Parathyroid adenoma (tissue), 2 donors: ENCODE measurements at regions not wholly inside any gene's neighbourhood (a gene's known extent, or its start where the extent isn't known, plus 50 kb on each side); places are given as distances from the start of the nearest gene placed in this dataset.

ENCODE experiments used
- H2AFZ ChIP-seq: fragments of 300-600 bp; sonication (generic); one replicate; pipeline ENCODE4 v1.7.0; 2017; ENCODE audit warnings: antibody characterized with exemption, mild to moderate bottlenecking
- H3K27ac ChIP-seq: fragments of 300-600 bp; sonication (generic); one replicate; pipeline ENCODE4 v1.7.0; 2017
- H3K27me3 ChIP-seq: fragments of 300-600 bp; sonication (generic); one replicate; pipeline ENCODE4 v1.7.0; 2017; ENCODE audit warnings: low read length; ENCODE audit not compliant: control insufficient read depth, insufficient read depth
- H3K36me3 ChIP-seq: fragments of 300-600 bp; sonication (generic); one replicate; pipeline ENCODE4 v1.7.0; 2017; ENCODE audit warnings: low read length; ENCODE audit not compliant: control insufficient read depth, insufficient read depth
- H3K4me1 ChIP-seq: fragments of 300-600 bp; sonication (generic); one replicate; pipeline ENCODE4 v1.7.0; 2017; ENCODE audit warnings: control low read depth
- H3K4me2 ChIP-seq: fragments of 300-600 bp; sonication (generic); one replicate; pipeline ENCODE4 v1.7.0; 2017; ENCODE audit warnings: low read length
- H3K4me3 ChIP-seq: fragments of 300-600 bp; sonication (generic); one replicate; pipeline ENCODE4 v1.7.0; 2017; ENCODE audit warnings: low read depth, low read length
- H3K79me2 ChIP-seq: fragments of 300-600 bp; sonication (generic); one replicate; pipeline ENCODE4 v1.7.0; 2017; ENCODE audit warnings: control low read depth
- H3K9ac ChIP-seq: fragments of 300-600 bp; sonication (generic); one replicate; pipeline ENCODE4 v1.7.0; 2017; ENCODE audit warnings: mild to moderate bottlenecking
- H3K9me3 ChIP-seq: fragments of 300-600 bp; sonication (generic); one replicate; pipeline ENCODE4 v1.7.0; 2017; ENCODE audit warnings: low read length; ENCODE audit not compliant: control insufficient read depth
- TF ChIP-seq, protein P1 (sequence below): fragments of 300-600 bp; sonication (generic); IDR thresholded peaks from one replicate; pipeline ENCODE4 v1.7.0; 2017; ENCODE audit warnings: antibody characterized with exemption, mild to moderate bottlenecking
- donor health status: primary hyperparathyroidism.

DNA sequence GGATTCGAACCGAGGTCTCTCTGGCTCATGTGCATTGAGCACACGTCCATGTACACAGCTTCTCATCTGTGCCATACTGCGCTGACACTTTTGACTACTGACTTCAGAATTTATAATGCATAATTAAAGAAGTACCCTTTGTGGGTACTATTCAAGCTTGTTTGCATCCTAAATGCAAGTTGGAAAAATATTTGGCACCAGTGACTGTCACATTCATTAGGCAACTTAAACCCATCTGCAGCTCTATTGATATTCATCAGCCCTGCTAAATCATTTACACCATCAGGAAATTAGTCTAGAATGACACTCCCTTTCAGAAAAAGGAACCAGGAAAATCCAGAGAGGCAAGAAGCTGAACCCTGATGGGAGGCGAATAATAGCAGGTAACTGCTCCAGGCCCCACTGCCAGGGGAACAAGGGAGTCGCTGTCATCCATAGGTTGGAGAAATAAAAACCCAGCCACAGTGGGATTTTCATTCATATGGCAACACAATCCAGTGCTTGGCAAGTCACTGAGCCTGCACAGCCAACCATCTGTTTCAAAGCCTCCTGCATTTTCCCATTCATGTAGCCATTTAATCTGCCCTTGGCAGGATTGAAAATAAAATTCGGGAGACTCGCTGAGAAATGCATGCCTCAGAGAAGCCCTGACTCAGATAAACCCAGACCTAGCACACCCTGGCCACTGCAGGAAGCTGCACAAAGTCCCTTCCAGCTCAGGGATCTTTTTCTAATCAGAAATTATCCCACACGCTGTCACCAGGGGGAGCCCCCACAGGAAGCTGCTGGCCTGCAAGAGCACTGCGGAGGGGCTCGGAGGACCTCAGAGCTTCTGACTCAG is 103.0 kb upstream of the VEPH1 start:
- Histone ChIP-seq H3K4me1 (no peaks in the 10 kb centered on the region), H3K27me3 (no peaks in the 10 kb centered on the region), H3K79me2 (no peaks in the 10 kb centered on the region), H3K36me3 (no peaks in the 10 kb centered on the region), H3K9me3 (no peaks in the 10 kb centered on the region), H2AFZ (peak overlapping the region; percentile 36), H3K9ac (no peak overlapping the region), H3K4me3 (no peak overlapping the region), H3K4me2 (no peak overlapping the region), H3K27ac (no peak overlapping the region)
- TF ChIP-seq, protein P1, sequence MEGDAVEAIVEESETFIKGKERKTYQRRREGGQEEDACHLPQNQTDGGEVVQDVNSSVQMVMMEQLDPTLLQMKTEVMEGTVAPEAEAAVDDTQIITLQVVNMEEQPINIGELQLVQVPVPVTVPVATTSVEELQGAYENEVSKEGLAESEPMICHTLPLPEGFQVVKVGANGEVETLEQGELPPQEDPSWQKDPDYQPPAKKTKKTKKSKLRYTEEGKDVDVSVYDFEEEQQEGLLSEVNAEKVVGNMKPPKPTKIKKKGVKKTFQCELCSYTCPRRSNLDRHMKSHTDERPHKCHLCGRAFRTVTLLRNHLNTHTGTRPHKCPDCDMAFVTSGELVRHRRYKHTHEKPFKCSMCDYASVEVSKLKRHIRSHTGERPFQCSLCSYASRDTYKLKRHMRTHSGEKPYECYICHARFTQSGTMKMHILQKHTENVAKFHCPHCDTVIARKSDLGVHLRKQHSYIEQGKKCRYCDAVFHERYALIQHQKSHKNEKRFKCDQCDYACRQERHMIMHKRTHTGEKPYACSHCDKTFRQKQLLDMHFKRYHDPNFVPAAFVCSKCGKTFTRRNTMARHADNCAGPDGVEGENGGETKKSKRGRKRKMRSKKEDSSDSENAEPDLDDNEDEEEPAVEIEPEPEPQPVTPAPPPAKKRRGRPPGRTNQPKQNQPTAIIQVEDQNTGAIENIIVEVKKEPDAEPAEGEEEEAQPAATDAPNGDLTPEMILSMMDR, result peak; percentile 73

DNA sequence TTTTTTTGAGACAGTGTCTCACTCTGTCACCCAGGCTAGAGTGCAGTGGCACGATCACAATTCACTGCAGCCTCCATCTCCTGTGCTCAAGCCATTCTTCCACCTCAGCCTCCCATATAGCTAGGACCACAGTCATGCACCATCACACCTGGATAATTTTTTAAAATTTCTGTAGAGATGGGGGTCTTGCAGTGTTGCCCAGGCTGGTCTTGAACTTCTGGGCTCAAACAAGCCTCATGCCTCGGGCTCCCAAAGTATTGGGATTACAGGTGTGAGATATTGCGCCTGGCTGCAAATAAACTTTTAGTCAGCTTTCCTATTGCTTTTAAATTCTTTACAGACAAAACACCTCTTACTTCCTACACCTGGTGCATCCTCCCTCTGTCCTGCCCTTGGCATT is 102.1 kb upstream of the VEPH1 start:
- no peaks in the 10 kb centered on the region for H3K27me3 ChIP-seq
- TF ChIP-seq, protein P1, result no peak
- no peak overlapping the region for H3K4me3 ChIP-seq
- H2AFZ ChIP-seq, result no peak overlapping the region
- no peak overlapping the region for H3K4me2 ChIP-seq
- H3K36me3 ChIP-seq, result no peaks in the 10 kb centered on the region
- no peaks in the 10 kb centered on the region for H3K79me2 ChIP-seq
- H3K4me1 ChIP-seq, result no peaks in the 10 kb centered on the region
- no peak overlapping the region for H3K27ac ChIP-seq
- no peak overlapping the region for H3K9ac ChIP-seq
- no peaks in the 10 kb centered on the region for H3K9me3 ChIP-seq

DNA sequence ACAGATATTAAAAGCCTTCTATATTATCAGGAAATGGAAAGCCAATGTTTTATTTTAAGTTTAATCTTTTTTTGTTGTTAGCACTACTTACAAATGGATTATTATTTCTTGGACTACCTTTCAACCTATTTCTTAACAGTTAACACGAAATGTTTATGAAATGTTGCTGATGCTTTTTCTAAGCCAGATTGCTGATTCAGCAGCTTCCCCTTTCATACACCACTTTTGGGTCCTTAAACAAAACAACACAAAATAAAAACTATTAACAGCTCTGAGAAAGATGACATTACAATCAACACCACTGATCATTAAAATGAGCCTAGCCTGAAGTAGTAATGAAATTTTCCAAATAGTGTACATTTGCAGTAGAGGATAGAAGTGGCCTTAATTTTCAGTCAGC is 99.2 kb upstream of the VEPH1 start:
- Histone ChIP-seq H2AFZ (no peak overlapping the region), H3K27me3 (no peaks in the 10 kb centered on the region), H3K27ac (no peak overlapping the region), H3K9me3 (no peaks in the 10 kb centered on the region), H3K79me2 (no peaks in the 10 kb centered on the region), H3K4me3 (no peak overlapping the region), H3K9ac (no peak overlapping the region), H3K36me3 (no peaks in the 10 kb centered on the region), H3K4me2 (no peak overlapping the region), H3K4me1 (no peaks in the 10 kb centered on the region)
- TF ChIP-seq, protein P1, result no peak

DNA sequence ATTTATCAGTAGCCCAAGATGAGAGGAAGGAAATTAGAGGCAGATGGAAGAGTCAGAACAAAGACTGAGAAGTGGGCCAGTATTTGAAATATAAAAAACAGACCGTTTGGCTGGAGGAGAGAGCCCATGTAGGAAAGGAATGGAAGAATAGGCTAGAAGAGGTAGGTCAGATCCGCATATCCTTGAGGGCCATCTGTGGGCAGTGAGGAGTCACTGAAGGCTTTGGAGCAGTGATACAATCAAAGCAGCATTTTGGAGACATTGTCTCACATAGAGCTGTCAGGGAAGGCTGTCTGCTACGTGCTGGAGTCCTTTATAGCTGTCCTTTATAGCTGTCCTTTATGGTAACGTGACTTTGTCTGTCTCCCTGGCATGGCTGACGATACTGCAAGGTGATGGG is 92.0 kb upstream of the VEPH1 start:
- Histone ChIP-seq H3K27ac (no peak overlapping the region), H3K4me2 (no peak overlapping the region), H3K9me3 (no peaks in the 10 kb centered on the region), H2AFZ (no peak overlapping the region), H3K36me3 (no peaks in the 10 kb centered on the region), H3K9ac (no peak overlapping the region), H3K27me3 (no peaks in the 10 kb centered on the region), H3K4me1 (no peaks in the 10 kb centered on the region), H3K4me3 (no peak overlapping the region), H3K79me2 (no peaks in the 10 kb centered on the region)
- TF ChIP-seq, protein P1, result no peak

DNA sequence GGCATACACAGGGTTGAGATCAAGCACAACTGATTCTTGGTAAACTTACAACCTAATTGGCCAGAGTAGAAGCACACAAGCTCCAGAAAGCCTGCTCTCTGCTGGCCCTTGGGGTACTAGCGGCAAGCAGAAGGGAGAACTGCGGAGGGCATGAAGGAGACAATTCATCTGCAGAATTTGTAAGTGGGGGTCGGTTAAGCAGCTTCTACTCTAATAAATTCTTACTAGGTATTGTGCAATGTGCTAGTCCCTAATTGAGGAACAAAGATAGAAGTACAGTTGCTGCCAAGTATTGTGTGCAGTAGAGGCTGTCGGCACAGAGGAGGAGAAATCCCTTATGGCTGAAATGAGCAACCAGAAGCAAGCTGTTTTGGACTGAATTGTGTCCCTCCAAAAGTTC is 91.2 kb upstream of the VEPH1 start:
- TF ChIP-seq, protein P1, result no peak
- Histone ChIP-seq H3K27me3 (no peaks in the 10 kb centered on the region), H3K4me3 (no peak overlapping the region), H3K9ac (no peak overlapping the region), H3K4me1 (no peaks in the 10 kb centered on the region), H3K4me2 (no peak overlapping the region), H3K36me3 (no peaks in the 10 kb centered on the region), H3K27ac (no peak overlapping the region), H3K9me3 (no peaks in the 10 kb centered on the region), H3K79me2 (no peaks in the 10 kb centered on the region), H2AFZ (no peak overlapping the region)
